Epithelial cell of esophagus (primary cell): ENCODE measurements at regions not wholly inside any gene's neighbourhood (a gene's known extent, or its start where the extent isn't known, plus 50 kb on each side); places are given as distances from the start of the nearest gene placed in this dataset.

ENCODE experiments used
- DNase-seq: peaks from one replicate; pipeline ENCODE4 v3.0.0; 2010; ENCODE audit warnings: low read depth
- H3K4me3 ChIP-seq: 2 replicates; pipeline ENCODE4 v1.5.1; 2011; ENCODE audit warnings: mild to moderate bottlenecking, low read length, control low read depth
- CTCF ChIP-seq: IDR thresholded peaks from 2 replicates; pipeline ENCODE4 v1.5.1; 2011; ENCODE audit warnings: low read depth, mild to moderate bottlenecking, low read length, control low read depth, inconsistent platforms; ENCODE audit not compliant: insufficient read depth; ENCODE audit errors: missing control alignments

GRCh38 chr2:150716186-150716585 lies 228.7 kb upstream of the RND3 start:
- no peak overlapping the region for H3K4me3 ChIP-seq
- no peak for TF ChIP-seq CTCF
- no peak for DNase-seq

- no peak for DNase-seq
- no peak overlapping the region for H3K4me3 ChIP-seq
- TF ChIP-seq CTCF = no peak
Observed at GRCh38 chr2:150715501-150715900, 228.0 kb upstream of the RND3 start.

- no peak overlapping the region for H3K4me3 ChIP-seq
- DNase-seq = no peak
- no peak for TF ChIP-seq CTCF
Observed at GRCh38 chr2:150710916-150711315, 223.4 kb upstream of the RND3 start.

- no peak for DNase-seq
Observed at GRCh38 chr2:150710041-150710440, 222.6 kb upstream of the RND3 start.

GRCh38 chr2:150706561-150706960 lies 219.1 kb upstream of the RND3 start:
- no peak for DNase-seq
- H3K4me3 ChIP-seq = no peak overlapping the region
- no peak for TF ChIP-seq CTCF

More at GRCh38 chr2:150710041-150710440, 222.6 kb upstream of the RND3 start:
- H3K4me3 ChIP-seq = no peak overlapping the region
- no peak for TF ChIP-seq CTCF

- no peak for TF ChIP-seq CTCF
- no peak overlapping the region for H3K4me3 ChIP-seq
- DNase-seq = peak; percentile 52
Observed at GRCh38 chr2:150705767-150706166, 218.3 kb upstream of the RND3 start.

- no peak for DNase-seq
Observed at GRCh38 chr2:150705357-150705756, 217.9 kb upstream of the RND3 start.

More at GRCh38 chr2:150705357-150705756, 217.9 kb upstream of the RND3 start:
- H3K4me3 ChIP-seq = no peak overlapping the region
- TF ChIP-seq CTCF = no peak
